CD14-positive monocyte (primary cell): ENCODE measurements at regions not wholly inside any gene's neighbourhood (a gene's known extent, or its start where the extent isn't known, plus 50 kb on each side); places are given as distances from the start of the nearest gene placed in this dataset.
"Not testable (repeated sequence)": the region's sequence is repeated elsewhere in the genome, so short reads cannot be mapped to it uniquely, and the experiment has no call there.

Experiments
- DNase-seq, 3 donors: peaks; one replicate each; pipeline ENCODE4 v3.0.0-alpha.2; 2011 to 2022
- H2AFZ ChIP-seq: 2 replicates; pipeline ENCODE4 v1.6.0; 2012; ENCODE audit warnings: mild to moderate bottlenecking, low read depth, low read length, inconsistent platforms; ENCODE audit not compliant: insufficient read depth, poor library complexity, severe bottlenecking
- H3K27ac ChIP-seq, 2 donors: 1 replicate in 1 of 2; 2 replicates in 1 of 2; pipeline ENCODE4 v1.5.1; 2012 to 2013; ENCODE audit warnings: low read length in 2 of 2, control low read depth in 1 of 2, inconsistent platforms in 1 of 2, low read depth in 1 of 2, mild to moderate bottlenecking in 1 of 2
- H3K27me3 ChIP-seq, 2 donors: one replicate each; pipeline versions ENCODE4 v1.6.0 to v1.6.1; 2011 to 2013; ENCODE audit warnings: low read length in 2 of 2; ENCODE audit not compliant: control insufficient read depth in 2 of 2, insufficient read depth in 2 of 2
- H3K36me3 ChIP-seq, 2 donors: replicated peaks in 1 of 2; 1 replicate in 1 of 2; 2 replicates in 1 of 2; pipeline versions ENCODE4 v1.5.1 to v1.6.1; 2012 to 2013; ENCODE audit warnings: low read length in 2 of 2, control low read depth in 1 of 2, inconsistent platforms in 1 of 2, mild to moderate bottlenecking in 1 of 2; ENCODE audit not compliant: insufficient read depth in 2 of 2, control insufficient read depth in 1 of 2
- H3K4me1 ChIP-seq, 2 donors: 1 replicate in 1 of 2; 2 replicates in 1 of 2; pipeline versions ENCODE4 v1.5.1 to v1.6.1; 2012 to 2013; ENCODE audit warnings: low read length in 2 of 2, control low read depth in 1 of 2, inconsistent platforms in 1 of 2, mild to moderate bottlenecking in 1 of 2, moderate library complexity in 1 of 2; ENCODE audit not compliant: insufficient read depth in 2 of 2, control insufficient read depth in 1 of 2
- H3K4me2 ChIP-seq: replicated peaks from 2 replicates; pipeline ENCODE3; 2012; ENCODE audit warnings: low read length, moderate library complexity, mild to moderate bottlenecking; ENCODE audit not compliant: poor library complexity, severe bottlenecking; ENCODE audit errors: extremely low read depth
- H3K4me3 ChIP-seq, 3 experiments: fragments of 200-600 bp in 1 of 3; sonication (generic) in 1 of 3; replicated peaks in 1 of 3; 1 replicate in 2 of 3; 2 replicates in 1 of 3; pipeline ENCODE4 v1.5.1; 2011 to 2013; ENCODE audit warnings: low read length in 3 of 3, mild to moderate bottlenecking in 3 of 3, control low read depth in 2 of 3, low read depth in 2 of 3, inconsistent platforms in 1 of 3, moderate library complexity in 1 of 3
- H3K79me2 ChIP-seq: 2 replicates; pipeline ENCODE4 v1.6.0; 2012; ENCODE audit warnings: mild to moderate bottlenecking, control low read depth, inconsistent platforms, low read length, moderate library complexity; ENCODE audit not compliant: insufficient read depth
- H3K9ac ChIP-seq: 2 replicates; pipeline ENCODE4 v1.6.0; 2017; ENCODE audit warnings: low read length, mild to moderate bottlenecking; ENCODE audit not compliant: insufficient read depth, poor library complexity, severe bottlenecking
- H3K9me3 ChIP-seq, 2 donors: replicated peaks in 1 of 2; 1 replicate in 1 of 2; 2 replicates in 1 of 2; pipeline versions ENCODE4 v1.5.1 to v1.6.1; 2012 to 2013; ENCODE audit warnings: low read length in 2 of 2, control low read depth in 1 of 2; ENCODE audit not compliant: control insufficient read depth in 1 of 2, insufficient read depth in 1 of 2
- H4K20me1 ChIP-seq: 2 replicates; pipeline ENCODE4 v1.6.0; 2012; ENCODE audit warnings: mild to moderate bottlenecking, low read length, control low read depth, moderate library complexity; ENCODE audit not compliant: insufficient read depth
- H3K27ac Mint-ChIP-seq, 7 donors: one replicate each; pipeline ENCODE4 v1.8.0; 2020; ENCODE audit warnings: mild to moderate bottlenecking in 7 of 7, mixed read lengths in 7 of 7, moderate library complexity in 6 of 7, inconsistent platforms in 2 of 7
- H3K27me3 Mint-ChIP-seq, 3 donors: one replicate each; pipeline ENCODE4 v1.8.0; 2021 to 2022; ENCODE audit warnings: low read depth in 3 of 3, mild to moderate bottlenecking in 3 of 3, mixed read lengths in 3 of 3, moderate library complexity in 3 of 3, inconsistent platforms in 1 of 3
- H3K36me3 Mint-ChIP-seq, 2 donors: one replicate each; pipeline ENCODE4 v1.8.0; 2020; ENCODE audit warnings: mixed read lengths in 2 of 2, inconsistent platforms in 1 of 2, mild to moderate bottlenecking in 1 of 2
- H3K4me1 Mint-ChIP-seq: one replicate; pipeline ENCODE4 v1.8.0; 2020; ENCODE audit warnings: mild to moderate bottlenecking, mixed read lengths
- H3K4me3 Mint-ChIP-seq, 2 donors: one replicate each; pipeline ENCODE4 v1.8.0; 2020; ENCODE audit warnings: mild to moderate bottlenecking in 2 of 2, mixed read lengths in 2 of 2, moderate library complexity in 1 of 2
- H3K9me3 Mint-ChIP-seq, 7 donors: one replicate each; pipeline ENCODE4 v1.8.0; 2020 to 2022; ENCODE audit warnings: mixed read lengths in 7 of 7, mild to moderate bottlenecking in 6 of 7, moderate library complexity in 6 of 7, inconsistent platforms in 2 of 7
- whole genome bisulfite sequencing: methylation state at CpG from one replicate; pipeline ENCODE4 v1.1.5; 2013; ENCODE audit warnings: missing lambda C conversion rate; ENCODE audit not compliant: insufficient coverage; 5-methylcytosine and 5-hydroxymethylcytosine counted together
- intact Hi-C, 2 donors: fragments of 100-400 bp; cut with micrococcal nuclease; formaldehyde crosslinking; loops; one replicate each; pipeline versions ENCODE4 v1.15.0 to v1.15.1; 2023

- WGBS, result 83% methylated on average over 4 of the region's 4 CpGs
- not testable (repeated sequence) for H3K27ac Mint-ChIP-seq
Measured at GRCh38 chr17:26936645-26937044, 357.3 kb upstream of the WSB1 start.

GRCh38 chr17:26937750-26938322 lies 356.1 kb upstream of the WSB1 start:
- H3K27me3 ChIP-seq, intact Hi-C loops, H2AFZ ChIP-seq, H3K27me3 Mint-ChIP-seq, H3K36me3 Mint-ChIP-seq, H3K27ac ChIP-seq, H3K9ac ChIP-seq, H3K4me1 ChIP-seq, H3K36me3 ChIP-seq, H4K20me1 ChIP-seq, DNase-seq, H3K9me3 Mint-ChIP-seq, H3K79me2 ChIP-seq, H3K4me2 ChIP-seq, H3K4me3 Mint-ChIP-seq, H3K4me1 Mint-ChIP-seq, H3K27ac Mint-ChIP-seq: not testable (repeated sequence)
- Histone ChIP-seq H3K4me3 (peak overlapping the region in 1 of 3 experiments; percentile 6), H3K9me3 (peaks cover 50 to 54% of the 10 kb centered on the region in 2 donors)
- 69% methylated on average over 1 of the region's 1 CpG for WGBS

More at GRCh38 chr17:26936645-26937044, 357.3 kb upstream of the WSB1 start:
- H3K4me1 Mint-ChIP-seq, intact Hi-C loops, H2AFZ ChIP-seq, H3K27me3 Mint-ChIP-seq, H3K9me3 Mint-ChIP-seq, H3K79me2 ChIP-seq, H3K4me1 ChIP-seq, H3K4me3 ChIP-seq, H3K4me3 Mint-ChIP-seq, H3K36me3 Mint-ChIP-seq, H3K4me2 ChIP-seq, H3K27ac ChIP-seq, DNase-seq, H4K20me1 ChIP-seq, H3K9ac ChIP-seq, H3K36me3 ChIP-seq, H3K27me3 ChIP-seq: not testable (repeated sequence)
- H3K9me3 ChIP-seq, result peaks cover 50 to 54% of the 10 kb centered on the region in 2 donors

- H3K27ac Mint-ChIP-seq, H3K4me3 Mint-ChIP-seq: not testable (repeated sequence)
- WGBS, result 87% methylated on average over 8 of the region's 8 CpGs
Measured at GRCh38 chr17:26939755-26940154, 354.2 kb upstream of the WSB1 start.

DNA sequence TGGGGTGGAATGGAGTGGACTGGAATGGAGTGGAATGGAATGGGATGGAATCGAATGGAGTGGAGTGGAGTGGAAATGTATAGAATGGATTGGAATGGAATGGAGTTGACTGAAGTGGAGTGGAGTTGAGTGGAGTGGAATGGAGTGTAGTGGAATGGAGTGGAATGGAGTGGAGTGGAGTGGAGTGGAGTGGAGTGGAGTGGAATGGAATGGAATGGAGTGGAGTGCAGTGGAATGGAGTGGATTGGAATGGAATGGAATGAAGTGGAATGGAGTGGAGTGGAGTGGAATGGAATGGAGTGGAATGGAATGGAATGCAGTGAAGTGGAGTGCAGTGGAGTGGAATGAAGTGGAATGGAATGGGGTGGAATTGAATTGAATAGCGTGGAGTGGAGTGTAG lies 353.3 kb upstream of the WSB1 start:
- 44% methylated on average over 2 of the region's 2 CpGs for WGBS
- H3K36me3 Mint-ChIP-seq, H3K27me3 ChIP-seq, H2AFZ ChIP-seq, H3K27ac Mint-ChIP-seq, H3K27ac ChIP-seq, intact Hi-C loops, H3K9me3 Mint-ChIP-seq, H3K4me1 ChIP-seq, H3K27me3 Mint-ChIP-seq, H3K4me3 Mint-ChIP-seq, H4K20me1 ChIP-seq, H3K4me2 ChIP-seq, H3K9ac ChIP-seq, H3K79me2 ChIP-seq, DNase-seq, H3K4me1 Mint-ChIP-seq, H3K36me3 ChIP-seq, H3K4me3 ChIP-seq: not testable (repeated sequence)
- peaks cover 50 to 54% of the 10 kb centered on the region in 2 donors for H3K9me3 ChIP-seq

More at GRCh38 chr17:26939755-26940154, 354.2 kb upstream of the WSB1 start:
- H3K9me3 ChIP-seq, result peaks cover 50 to 54% of the 10 kb centered on the region in 2 donors
- H3K4me2 ChIP-seq, H3K36me3 Mint-ChIP-seq, H3K36me3 ChIP-seq, H4K20me1 ChIP-seq, H3K9me3 Mint-ChIP-seq, H3K27me3 ChIP-seq, H3K4me1 Mint-ChIP-seq, H3K79me2 ChIP-seq, H2AFZ ChIP-seq, H3K4me1 ChIP-seq, DNase-seq, intact Hi-C loops, H3K4me3 ChIP-seq, H3K27ac ChIP-seq, H3K9ac ChIP-seq, H3K27me3 Mint-ChIP-seq: not testable (repeated sequence)
